ENCODE measurements at regions not wholly inside any gene's neighbourhood (a gene's known extent, or its start where the extent isn't known, plus 50 kb on each side); places are given as distances from the start of the nearest gene placed in this dataset.

DNA sequence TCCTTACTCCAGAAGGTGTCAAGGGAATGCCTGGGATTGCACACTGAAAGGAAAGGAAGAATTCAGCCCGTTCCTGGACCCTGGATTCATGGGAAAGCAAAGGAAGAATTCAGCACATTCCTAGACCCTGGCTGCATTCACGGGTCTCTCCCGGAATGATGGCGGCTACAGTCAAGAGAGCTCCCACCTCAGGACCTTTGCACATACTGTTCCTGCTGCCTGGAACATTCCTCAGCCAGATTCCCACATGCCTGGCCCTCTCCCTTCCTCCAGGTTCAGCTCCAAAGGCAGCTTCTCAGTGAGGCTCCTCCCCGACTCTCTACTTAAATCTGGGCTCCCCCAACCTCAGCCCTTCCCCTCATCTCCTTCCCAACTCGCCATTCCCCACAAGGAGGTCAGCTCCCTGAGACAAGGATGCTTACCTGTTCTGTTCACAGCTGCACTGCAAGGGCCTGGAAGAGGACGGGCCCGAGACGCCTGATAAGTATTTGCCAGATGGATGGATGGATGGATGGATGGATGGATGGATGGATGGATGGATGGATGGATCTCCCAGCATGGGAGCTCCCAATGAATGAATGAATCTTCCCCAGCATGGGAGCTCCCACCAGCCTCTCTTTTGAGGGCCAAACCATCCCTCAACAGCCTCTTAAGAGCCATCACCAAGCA, 77.4 kb downstream of the NCOR2 start:
- DNase-seq, result no peak

DNA sequence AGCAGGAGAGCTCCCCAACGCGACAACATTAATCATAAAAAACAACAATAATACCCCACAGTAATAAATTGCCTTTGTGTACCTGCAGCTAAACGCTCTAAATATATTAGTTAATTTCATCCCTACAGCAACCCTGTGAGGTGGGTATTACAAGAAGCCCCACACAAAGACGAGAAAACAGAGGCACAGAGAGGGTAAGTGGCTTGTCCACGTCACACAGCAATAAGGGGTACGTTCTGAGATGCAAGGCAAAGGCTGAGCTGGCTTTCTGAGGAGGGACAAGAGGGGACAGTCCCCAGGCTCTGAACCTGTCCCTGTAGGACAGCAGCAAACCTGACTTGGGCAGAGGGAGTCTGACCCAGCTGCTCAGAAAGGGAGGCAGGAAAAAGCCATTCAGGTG, 78.2 kb downstream of the NCOR2 start:
- no peak for DNase-seq

DNA sequence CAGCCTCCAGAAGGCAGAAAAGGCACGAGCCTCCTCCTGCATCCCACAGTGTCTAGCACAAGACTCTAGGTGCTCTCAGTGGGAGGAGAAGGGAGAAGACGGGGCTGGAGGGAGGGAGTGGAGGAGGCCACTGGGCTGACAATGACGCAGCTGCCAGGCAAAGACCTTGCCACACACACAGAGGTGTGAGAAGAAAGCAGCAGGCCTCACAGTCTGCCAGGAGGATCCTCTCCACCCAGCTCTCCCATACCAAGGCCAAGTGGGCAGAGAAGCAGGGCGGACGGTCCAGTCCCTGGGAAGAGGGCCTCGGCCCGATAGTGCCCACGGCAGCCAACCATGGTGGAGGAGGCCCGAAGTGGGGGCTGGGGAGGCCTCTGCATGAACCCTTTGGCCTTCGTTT, 78.9 kb downstream of the NCOR2 start:
- DNase-seq, result no peak

DNA sequence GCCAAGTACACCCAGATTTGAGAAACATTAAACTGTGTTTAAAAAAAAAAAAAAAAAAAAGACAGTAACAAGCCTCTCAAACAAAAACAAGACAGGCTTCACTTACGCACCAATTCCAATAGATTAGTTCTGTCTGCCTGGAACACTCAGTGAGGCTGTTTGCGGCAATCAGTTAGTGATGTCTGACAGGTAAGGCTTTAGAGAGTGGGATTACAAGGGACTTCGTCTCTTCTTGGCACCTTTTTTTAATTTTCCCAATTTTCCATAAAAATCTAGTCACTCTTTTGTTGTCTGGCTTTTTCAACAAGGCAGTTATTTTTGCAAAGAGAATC, 79.6 kb downstream of the NCOR2 start:
- DNase-seq, result no peak

DNA sequence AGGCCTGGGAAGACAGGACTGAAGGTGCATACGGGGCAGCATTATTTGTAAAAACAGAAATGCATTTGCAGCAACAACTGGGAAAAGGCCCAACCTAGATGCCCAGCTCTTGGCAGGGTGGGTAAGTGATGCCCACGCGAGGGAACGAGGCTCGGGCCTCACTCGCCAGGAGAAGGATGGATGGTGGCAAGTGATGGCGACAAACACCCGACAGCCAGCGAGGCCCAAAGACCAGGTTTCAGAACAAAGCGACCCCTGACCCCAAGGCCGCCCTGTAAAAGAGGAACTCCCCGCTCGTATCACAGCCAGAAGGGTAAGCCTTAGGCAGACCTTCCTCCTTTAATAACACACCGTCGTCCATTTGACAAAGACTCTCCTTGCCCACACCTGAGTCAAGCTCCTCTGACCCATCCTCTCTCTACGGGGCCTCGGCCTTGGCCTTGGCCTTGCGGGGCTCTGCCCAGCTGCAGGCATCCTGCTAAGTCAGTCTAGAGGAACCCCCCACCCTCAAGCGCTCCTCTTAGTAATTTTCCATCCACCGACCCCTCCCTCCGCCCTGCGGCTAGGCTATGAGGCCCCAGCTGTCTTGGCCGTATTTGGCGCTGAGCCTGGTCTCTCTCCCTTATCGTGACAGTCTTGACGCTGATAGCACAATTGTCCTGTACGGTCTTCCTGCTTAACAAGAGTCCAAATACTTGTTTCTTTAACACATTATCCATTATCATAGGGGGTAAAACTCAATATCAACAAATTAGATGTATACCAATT, 80.2 kb downstream of the NCOR2 start:
- no peak for DNase-seq

DNA sequence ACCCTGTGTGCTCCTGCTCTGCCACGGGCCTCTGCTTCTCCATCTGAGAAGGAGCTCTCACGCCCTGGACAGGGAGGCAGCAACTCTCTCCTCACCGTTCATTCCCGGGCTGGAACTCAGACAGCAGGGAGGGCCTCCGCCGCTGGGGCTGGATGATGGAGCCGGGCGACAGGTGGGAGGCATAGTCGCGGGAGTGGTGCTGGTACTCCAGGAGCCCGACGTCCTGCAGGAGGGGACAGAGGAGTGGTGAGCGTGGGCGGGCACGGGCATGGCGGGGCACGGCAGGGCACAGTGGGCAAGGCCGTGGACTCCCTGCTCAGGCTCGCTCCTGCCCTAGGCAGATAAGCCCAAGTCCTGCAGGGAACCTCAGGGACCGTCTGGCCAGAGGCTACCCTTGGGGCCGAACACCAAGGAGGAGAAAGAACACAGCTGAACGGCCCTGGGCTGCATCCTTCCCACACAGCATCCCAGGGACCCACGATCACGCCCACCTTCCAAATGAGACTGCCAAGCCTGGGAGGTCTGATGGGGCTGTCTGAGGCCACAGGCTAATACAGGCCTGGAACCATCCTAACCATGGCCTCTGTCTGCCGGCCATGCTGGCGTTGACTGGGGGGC, 81.0 kb downstream of the NCOR2 start:
- no peak for DNase-seq

DNA sequence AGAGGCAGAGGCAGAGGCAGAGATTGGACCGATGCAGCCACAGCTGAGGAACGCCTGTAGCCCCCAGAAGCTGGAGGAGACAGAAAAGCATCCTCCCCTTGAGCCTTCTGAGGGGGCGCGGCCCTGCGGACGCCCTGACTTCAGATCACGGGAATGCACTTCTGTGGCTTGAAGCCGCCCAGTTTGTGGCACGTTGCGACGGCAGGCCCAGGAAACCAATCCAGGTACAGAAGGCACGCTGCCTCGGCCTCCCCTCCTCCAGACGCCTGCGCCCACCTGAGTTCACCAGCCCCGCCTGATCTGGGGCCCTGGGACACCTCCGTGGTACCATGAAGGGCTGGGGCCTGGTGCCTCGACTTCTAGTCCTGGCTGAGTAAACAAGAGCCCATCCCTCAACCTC, 82.0 kb downstream of the NCOR2 start:
- DNase-seq, result no peak

DNA sequence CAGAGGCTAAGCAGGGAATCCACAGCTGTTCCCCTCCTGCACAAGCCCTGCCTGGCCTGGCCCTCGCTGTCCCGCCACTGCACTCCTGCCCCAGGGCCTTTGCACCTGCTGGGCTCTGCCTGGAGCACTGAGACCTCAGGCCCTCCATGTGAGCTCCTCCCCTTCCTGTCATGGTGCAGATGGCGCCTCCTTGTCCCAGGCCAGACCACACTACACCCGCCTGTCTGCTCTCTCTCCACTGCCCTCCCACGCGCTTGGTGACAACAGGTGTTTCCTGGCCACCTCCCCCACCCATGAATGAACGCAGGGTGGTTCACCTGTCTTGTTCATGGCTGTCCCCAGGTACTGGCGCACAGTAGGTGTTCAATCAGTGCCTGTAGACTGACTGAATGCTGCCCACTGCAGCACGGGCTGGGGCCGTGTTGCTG, 82.9 kb downstream of the NCOR2 start:
- DNase-seq, result no peak

DNA sequence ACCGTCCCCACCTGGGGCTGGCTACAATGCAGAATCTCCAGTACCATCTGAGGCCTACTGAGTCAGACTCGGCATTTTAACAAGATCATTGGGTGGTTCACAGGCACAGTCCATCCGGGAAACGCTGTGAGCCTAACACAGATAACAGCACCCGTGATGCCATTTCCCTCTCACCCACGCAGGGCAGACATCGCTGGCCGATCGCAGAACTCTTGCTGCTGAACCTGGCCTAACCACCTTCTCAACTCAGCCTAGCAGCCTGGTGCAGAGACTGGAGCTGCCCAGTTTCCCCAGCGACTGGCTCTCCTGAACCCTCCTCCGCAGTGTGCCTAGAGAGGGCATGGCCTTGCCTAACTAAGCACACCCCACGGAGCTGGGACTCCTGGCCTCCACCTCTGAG, 83.3 kb downstream of the NCOR2 start:
- no peak for DNase-seq

DNA sequence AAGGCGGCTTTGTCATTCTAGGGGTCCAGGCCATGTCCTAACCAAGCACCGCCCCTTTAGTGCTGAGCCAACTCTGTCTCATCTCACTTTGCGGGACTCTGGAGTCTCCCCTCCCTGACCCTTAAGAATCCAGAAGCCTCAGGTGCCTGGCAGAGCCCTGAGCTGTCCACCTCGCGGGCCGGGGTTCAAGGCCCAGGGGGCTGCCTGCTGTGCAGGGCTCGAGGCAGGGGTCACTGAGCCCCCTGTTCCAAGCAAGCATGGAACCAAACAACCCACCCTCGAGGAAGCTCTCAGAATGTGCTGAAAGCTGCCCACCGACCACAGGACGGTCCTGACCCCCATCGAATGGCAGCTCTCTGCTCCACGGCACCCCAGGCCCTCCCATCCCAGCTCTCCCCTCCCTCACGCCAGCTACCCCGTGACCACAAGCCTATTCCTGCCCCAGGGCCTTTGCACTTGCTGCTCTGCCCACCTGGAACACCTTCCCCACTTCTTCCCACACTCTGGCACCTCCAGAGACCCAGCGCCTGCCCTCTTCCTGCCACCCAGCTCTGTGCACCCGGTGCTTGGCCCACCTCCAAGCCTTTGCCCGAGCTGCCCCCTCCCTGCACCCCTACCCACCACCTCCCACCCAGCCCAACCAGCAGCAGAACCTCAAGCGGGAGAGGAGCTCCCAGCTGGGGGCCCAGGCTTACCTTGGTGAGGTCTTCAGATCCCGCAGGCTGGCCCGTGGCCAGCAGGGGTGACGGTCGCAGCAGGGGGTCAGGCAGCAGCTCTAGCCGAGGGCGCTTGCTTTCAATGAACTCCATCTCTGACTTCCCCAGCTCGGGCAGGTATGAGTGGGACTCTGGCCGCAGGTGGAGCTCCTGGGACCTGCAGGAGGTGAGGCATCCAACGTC, 84.3 kb downstream of the NCOR2 start:
- no peak for DNase-seq

DNA sequence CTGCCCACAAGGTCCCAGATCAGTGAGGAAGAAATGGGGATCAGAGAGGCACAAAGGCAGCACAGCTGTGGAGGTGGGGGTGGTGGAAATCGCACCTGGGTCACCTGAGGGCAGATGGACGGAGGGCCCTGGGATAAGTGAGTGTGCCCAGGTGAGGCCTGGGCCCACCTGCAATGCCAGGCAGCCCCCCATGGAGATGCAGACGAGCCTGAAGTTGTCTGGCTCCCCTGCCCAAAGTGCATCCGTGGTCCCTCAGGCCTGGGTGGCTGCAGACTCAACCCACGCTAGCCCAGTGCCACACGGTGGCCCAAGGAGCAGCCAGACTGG, 84.9 kb downstream of the NCOR2 start:
- no peak for DNase-seq

DNA sequence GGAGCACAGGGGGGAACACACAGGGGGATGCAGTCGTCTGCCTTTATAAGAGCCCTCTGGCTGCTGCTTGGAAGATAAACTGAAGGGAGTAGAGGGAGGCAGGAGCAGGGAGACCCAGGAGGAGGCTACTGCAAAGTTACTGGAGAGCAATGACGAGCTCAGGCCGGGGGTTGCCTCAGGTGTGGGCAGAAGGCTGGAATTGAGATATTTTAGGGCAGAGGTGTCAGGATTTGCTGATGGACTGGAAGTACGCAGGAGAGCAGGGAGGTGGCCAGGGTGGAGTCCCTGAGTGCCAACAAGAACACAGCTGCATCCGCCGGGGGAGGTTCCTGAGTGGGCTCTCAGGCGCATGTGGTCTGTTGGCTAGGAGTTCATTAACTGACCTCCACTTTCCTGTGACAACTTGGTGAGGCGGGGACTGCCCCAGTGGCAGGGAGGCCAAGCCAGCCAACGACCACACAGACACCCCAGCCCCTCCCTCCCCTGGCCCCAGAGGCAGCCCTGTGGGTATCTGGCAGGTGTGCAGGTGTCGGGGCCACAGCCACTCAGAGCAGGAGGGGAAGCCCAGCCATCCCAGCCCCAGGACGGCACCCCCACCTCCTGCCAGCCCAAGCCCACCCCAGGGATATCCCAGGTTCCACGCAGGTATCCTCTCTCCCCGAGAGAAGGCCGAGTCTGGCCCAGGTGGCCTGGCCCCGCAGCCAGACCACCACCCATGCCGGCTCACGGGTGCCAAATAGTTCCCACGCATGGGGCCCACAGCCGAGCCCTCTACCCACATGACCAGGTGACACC, 85.4 kb downstream of the NCOR2 start:
- DNase-seq, result no peak

DNA sequence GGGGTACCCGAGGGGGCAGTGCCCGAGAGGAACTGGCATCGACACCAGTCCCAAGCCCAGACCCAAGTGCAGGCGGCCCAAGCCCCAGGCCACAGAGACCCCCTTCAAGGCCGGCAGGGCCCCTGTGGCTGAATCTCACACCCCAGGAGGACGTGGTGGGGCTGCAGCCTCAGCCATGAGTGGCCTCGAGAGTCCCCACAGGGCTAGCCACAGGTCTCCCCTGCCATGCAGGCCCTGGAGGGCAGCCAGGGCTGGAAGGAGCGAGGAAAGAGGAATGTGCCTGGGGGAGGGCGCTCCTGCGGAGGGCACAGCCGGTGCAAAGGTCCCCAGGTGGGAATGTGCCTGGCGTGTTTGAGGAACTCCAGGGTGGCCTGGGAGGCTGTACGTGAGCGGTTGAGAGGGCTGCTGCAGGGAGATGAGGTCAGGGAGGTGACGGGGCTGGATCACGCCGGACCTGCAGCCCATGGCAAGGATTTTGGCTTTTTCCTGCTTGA, 86.1 kb downstream of the NCOR2 start:
- no peak for DNase-seq

DNA sequence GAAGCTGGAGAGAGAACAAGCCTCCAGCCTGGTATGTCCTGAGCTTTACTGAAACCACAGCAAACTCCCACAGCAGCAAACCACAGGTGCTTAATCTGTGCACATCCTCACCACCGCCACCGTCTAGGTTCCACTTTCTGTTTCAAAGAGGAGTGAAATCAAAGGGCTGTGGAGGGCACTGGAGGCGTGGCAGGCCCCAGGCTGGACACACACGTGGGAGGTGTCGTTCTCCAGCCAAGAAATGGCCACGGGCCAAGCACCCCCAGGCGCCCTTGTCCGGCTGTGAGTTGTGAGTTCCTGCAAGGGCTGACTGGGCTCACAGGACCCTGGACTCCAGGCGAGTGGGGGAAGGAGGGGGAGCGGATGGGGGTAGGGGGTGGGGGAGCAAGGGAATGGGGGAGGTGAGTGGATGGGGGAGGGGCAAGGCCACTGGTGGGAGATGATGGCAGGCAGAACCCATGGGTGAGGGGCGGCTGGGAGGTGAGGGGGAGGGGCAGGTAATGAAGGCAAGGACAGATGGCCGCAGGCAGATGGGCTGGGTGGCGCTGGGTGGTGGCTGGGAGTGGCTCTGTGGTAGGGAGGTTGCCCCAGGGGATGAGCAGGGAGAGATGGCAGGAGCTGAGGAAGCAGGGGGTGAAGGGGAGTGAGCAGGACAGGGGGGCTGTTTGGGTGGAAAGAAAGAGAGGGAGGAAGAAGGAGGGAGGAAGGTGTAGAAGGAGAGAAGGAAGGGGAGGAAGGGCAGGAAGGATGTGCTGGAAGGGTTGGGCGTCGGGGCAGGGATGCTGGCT, 86.7 kb downstream of the NCOR2 start:
- DNase-seq, result peak; percentile 78

DNA sequence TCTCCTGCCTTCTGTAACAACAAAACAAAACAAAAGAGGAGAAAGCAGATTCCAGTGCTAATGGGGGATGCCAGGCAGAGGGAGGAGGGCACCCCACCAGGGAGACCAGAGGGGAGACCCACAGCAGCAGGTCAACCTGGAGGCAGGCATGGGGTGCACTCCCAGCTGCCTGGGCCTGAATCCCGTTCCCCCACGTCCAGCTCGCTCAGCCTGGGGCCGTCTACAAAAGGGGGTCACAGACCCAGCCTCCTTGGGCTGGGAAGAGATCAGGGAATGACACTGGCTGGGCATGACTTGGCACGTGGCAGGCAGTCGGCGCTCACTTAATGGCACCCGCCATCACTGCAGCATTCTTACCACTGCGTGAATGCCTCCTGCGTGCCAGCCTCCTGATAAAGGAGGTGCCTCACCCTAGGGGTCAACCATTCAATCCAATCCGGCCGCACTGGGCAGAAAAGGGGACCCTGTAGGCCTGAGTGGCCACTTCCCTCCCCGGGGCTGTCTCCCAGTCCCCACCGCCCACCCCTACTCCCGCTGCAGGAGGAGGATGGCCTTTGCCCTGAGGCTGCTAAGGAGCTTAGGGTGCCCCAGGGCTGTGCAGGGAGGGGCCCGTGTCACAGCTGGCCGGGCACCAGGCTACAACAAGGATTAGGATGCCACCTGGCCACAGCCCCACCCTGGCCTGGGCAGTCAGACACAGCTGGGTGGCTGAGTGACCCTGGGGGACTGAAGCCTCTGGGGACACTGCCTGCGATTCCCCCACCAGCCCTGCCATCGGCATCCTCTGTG, 87.5 kb downstream of the NCOR2 start:
- DNase-seq, result no peak

DNA sequence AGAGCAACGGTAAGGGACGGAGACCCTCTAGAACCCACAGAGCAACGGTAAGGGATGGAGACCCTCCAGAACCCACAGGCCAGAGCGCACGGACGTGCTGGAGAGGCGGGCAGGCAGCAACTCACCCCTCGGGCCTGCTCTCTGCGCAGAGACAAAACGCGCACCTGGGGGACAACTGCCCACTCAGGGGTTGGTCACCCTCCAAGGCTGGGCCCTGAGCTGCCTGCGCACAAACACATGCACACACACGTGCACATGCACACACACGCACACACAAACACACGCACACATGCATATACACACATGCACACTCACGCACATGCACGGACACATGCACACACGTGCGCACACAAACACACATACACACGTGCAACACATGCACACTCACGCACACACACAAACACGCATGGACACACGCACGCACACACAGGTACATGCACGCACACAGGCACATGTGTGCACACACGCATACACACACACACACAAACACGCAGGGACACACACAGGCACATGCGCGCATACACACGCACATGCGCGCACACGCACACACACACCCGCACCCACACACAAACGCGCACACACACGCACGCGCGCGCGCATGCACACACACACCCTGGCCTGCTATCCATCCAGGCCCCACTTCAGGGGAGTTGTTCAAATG, 88.3 kb downstream of the NCOR2 start:
- no peak for DNase-seq

DNA sequence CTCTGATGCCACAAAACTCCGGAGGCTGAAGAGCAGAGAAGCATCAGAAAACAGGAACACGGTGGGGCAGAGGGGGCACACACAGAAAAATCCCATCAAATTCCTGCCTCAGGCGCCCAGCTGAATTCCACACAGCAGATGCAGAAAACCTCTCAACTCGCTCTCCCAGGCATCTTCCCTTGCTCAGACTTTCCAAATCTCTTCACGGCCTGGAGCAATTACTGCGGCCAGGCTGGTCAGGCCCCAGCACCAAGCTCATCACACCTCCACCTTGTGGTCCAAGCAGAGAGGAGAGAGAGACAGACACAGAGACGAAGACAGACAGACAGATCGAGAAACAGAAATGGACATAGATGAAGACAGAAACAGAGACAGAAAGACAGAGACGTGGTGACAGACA, 89.0 kb downstream of the NCOR2 start:
- DNase-seq, result no peak

DNA sequence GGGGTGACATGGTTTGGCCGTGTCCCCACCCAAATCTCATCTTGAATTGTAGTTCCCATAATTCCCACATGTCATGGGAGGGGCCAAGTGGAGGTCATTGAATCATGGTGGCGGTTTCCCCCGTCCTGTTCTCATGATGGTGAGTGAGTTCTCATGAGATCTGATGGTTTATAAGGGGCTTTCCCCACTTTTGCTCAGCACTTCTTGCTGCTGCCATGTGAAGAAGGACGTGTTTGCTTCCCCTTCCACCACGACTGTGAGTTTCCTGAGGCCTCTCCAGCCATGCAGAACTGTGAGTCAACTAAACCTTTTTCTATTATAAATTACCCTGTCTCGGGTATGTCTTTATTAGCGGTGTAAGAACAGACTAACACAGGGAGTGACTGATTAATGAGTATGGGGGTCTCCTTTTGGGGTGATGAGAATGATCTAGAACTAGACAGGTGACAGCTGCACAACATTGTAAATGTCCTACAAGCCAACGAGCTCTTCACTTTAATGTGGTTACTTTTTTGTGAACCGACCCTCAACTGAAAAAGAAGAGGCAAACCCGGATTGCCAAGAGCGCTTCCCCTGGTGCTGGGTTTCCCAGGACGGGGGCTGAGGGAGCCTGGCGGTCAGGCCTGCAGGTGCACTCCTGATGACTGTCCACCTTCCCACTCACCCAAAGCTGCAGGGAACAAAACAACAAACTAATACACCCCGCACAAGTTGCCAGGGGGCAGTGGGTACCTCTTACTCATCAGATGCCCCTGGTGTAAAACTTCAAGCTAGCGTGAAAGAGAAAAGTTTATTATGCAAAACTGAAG, 90.1 kb downstream of the NCOR2 start:
- DNase-seq, result no peak

Measured in renal pelvis (tissue), 1 donor.